NCI-H146 treated with DMSO at 0.1 percent for 48 hours (cell line): ENCODE measurements at regions not wholly inside any gene's neighbourhood (a gene's known extent, or its start where the extent isn't known, plus 50 kb on each side); places are given as distances from the start of the nearest gene placed in this dataset.

Source experiments
- DNase-seq: peaks from one replicate; lab custom pipeline; 2025; ENCODE audit not compliant: unreplicated experiment; lab: John Stamatoyannopoulos, UW

DNA sequence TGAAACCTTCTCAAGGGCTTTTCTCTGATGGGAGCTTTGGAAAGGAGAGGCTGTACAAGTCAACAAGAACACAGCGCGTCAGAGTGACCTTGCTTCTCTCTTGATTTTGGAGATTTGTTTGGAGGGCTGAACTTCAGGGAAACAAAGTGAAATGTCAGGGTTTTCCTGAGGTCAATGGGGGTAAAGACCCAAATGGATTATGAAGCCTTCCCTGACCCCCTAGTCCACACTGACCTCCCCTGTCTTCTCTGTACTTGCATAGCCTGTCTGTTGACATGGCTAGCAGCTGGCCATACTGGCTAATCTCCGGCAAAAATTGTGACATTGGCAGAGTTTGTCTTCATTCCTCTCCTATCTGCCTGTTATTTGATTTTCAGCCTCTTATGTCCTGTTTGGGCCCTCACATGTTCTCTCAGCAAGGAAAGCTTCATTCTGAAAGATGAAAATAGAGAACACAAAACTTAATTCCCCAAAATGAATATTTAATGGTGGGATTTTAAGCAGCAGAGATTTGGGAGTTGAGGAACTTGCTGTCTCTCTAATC lies 149.3 kb upstream of the HAAO start:
- DNase-seq, result no peak

DNA sequence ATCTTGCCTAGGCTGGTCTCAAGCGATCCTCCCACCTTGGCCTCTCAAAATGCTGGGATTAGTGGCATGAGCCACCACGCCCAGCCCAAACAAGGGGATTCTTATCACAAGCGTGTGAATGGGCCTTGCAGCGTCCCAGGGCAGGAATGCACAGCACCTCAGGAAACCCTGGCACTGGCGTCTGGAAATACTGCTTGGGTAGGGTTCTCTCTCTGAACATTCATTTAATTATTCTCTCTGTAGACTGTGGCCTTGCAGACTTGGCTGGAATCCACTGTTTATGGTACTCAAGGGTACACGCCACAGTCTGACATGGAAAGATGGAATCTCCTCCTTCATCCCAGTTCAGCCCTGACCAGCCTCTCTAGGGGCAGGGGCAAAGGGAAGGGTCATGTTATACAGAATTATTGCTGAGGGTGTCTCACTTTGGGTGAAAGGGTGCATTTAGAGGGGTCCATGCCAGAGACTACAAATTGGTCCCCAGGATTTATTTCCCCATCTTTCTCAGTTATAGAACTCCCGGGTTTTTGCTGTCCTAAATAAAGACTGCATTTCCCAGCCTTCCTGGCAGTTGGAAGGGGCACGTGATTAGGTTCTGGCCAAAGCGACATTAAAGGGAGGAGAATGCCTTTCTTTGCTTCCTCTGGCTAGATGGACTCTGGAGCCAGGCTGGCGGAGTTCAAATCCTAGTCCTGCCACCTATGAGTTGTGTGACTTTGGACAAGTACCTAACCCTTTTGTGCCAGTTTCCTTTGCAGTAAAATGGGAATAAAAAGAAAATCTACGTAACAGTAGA lies 147.2 kb upstream of the HAAO start:
- no peak for DNase-seq

DNA sequence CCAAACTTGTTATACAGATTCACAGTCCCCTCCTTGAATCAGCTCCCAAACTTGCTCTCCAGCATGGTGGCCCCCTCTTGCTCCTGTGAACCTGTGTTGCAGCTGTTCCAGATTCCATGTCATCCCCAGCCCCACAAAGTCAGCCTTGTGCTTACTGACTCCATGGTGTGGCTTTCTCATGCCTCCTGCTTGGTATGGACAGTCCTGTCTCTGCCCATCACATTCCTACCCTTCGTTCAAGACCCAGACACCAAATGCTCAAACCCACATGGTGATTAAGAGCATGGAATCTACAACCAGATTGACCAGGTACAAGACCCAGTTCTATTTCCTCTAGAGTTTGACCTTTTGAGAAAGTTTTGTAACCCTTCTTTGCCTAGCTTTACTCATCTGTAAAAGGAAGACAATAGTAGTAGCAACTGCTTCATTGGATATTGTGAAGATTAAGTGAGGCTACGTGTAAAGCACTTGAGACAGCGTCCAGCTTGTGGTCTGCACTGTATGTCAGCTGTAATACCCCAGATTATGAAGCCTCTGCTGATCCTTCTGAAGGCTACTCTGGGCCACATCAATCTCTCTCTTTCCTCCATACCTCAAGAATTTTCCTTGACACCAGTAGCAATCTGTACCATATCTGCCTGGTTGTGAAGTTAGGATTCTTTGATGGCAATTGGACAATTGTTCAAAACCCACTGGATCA lies 146.4 kb upstream of the HAAO start:
- DNase-seq, result no peak

DNA sequence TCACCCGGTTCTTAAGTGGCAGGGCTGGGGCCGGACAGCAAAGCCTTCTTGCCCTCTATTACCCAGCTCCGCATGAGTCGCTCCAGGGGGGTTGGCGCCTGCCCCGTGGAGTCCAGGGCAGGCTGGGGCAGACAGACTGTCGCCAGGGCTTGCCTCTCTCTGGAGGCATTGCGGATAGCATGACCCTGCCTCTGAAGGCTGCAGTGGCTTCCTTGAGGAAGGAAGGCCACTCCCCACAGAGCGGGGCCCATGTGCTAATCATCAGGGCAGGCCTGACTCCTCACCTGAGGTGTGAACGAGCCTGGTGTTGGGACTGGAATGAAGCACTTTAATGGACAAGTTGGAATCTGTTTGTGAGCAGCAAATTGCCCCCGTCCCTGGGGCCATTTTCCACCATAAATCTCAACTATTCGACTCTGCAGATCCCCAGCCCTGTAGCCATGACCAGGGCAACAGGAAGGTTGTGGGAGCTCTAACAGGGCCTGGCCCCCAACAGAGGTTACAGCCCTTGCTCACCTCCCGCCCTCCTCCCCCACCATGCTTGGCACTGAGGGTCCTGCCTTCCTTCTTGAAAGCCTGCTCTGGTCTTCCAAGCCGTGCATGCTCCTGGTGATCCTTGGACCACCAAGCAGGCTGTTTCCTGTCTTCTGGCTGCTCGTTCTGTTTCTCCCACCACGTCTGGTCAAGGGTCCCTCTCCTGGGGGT lies 144.9 kb upstream of the HAAO start:
- DNase-seq, result no peak

DNA sequence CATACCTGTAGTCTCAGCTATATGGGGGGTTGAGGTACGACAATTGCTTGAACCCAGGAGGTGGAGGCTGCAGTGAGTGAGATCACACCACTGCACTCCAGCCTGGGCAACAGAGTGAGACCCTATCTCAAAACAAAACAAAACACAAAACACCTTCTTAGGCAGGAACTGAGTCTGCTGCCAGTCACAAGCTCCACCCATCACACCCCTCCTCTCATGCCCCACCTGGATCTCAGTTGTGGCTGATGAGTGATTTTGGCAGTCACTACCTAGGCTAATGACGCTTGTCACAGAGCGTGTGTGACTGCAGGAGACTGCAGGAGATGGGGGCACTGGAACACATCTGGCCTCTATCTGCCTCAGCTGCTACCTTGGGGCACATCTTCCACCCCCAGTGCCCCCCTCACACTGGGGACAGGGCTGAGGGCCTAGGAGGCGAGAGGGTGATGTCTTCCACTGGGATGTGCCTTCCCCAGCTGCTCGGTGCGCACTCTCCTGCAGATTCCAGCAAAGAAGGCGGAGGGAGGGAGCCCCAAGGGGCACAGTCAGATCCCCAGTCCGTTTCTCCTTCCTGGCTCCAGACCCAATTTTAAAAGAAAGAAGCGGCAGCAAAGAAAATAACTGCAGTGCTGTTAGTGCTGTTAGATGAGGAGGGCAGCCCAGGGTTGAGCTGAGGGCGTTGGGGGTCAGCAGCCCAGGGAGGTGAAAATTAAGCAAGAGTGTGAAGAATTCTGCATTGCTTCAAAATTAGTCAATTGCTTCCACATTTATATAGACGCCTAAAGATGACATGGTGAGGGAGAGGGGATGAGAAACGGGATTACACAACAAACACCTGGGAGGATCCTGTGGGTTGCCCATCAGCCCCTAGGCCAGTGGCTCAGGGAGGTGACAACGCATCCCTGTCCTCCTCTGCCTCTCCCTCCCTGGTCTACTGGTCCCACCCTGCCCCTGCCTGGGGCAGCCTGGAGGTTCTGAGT lies 143.6 kb upstream of the HAAO start:
- no peak for DNase-seq

DNA sequence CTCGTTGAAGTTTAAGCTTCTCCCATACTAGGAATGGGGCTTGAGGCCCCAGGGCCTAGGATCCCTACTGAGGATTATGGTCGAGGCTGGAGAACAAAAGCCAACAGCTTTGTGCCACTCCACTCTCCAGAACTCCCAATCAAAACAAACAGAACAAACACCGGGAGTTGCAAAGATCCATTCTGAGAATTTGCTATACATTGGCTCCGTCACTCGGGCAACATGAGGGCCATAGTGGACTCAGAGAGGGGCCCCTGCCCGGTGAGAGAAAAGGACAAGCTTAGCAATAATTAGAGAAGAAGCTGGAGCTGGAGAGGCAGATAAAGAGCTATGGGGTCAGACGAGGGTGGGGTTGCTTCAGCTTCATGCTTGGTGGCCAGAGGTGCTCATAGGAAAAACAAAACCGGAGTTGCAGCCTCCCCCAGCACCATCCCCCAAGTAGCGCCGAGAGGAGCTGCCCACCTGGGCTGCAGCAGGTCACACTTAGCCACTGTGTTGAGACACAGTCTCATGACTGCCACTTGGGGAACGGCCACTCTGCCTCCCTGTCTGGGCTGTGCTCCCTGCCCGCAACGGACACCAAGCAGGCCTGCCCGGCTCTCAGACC lies 142.3 kb upstream of the HAAO start:
- no peak for DNase-seq

DNA sequence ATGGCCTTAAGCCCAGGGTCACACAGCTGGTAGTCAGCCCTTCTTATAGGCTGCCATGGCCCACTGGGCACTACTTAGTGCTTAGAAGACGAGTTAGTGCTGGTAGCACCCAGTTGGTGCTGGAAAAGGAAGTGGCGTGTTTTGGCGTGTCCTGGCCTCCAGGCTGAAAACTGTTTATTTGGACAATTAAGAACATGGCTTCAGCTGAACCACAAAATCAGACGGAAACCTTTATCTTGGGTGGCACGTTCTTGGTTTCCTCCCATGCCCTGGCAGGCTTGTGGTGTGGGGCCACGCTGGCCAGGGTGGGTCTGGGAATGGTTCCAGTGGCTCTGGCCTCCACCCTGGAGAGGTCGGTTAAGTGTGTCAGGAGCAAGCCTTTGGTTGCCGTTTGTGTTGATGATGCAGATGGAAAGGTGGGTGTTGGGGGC lies 141.5 kb upstream of the HAAO start:
- DNase-seq, result no peak

DNA sequence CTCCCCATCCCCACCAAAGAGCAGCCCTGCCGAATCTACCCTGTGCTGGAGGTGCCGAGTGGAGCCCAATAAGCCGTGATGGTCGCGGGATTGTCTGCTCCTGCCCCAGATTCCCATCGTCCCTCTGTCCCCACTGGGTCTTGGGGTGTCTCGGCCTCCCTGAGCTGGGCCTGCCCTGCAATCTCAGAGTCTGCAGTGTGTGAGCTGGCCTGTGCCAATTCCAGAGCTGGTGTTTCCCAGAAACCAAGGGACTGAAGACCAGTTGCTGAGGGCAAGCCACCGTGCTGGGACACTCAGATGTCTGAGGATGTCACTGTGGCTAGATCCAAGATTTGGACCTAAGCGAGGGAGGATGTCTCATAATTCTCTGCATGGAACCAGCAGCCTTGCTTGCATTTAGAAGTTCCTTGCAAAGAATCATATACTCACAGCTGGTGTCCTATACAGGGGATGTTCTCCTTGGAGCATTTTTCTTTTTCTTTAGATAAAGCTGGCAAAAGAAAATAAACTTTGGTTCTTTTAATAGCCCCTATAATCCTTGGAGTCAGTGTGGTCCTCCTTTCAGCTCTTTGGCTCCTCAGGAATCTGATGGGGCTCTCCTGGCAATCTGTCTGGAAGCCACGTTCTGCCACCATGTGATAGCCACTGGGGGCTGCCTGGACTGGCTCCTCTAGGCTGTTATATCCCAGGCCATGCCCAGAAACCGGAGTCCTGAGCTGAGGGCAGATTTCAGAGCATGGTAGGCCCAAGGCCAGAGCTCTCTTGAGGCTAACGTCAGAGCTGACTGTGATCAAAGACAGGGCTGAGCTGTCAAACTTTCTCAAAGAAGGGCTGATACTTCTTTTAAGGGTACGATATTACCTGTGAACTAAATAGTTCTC lies 140.1 kb upstream of the HAAO start:
- no peak for DNase-seq

DNA sequence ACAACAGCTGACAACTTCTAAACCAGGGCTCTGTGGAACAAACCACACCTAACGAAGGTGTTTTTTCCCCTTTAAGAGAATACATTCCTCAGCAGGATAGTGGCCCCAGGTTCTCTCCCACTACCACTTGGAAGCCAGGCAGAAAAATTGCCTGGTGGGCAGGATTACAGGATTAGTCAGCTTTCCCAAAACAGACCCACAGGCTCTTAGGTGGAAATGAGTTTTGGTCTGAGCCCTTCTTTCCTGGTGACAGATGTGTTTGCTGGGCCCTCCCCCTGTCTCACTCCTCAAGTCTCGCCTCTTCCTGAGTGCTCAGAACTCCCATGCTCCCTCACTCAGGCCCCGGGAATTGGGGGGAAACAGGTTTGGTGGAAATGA lies 139.4 kb upstream of the HAAO start:
- DNase-seq, result no peak

DNA sequence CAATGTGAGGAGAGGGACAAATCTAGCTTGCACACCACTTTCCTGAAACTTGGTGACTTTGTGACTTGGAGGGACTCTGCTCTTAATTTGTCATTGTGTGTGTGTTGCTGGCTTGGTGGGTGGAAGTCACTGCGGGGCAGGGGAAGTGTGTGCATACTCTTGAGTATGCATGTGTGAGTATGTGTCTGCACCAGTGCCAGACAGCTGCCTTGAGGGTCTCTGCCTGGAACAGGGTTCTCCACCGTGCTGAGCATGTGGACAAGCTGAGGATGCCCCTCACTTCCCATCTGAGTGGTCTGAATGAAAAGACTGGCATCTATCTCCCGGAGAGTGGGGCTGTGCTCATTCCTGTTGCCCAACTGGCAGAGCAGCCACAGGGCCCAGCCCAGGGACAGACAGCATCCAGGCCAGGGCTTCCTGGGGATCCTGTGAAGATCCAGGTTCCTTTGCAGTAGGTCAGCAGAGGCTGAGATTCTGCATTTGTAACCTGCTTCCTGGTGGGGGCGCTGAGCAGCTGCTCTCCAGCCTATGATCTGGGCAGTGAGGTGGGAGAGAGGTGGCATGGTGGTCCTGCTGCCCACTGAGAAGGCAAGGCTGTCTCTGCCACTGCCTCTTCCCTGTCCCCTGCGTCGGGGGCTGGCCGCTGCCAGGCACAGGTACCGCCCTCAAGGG lies 138.9 kb upstream of the HAAO start:
- no peak for DNase-seq

DNA sequence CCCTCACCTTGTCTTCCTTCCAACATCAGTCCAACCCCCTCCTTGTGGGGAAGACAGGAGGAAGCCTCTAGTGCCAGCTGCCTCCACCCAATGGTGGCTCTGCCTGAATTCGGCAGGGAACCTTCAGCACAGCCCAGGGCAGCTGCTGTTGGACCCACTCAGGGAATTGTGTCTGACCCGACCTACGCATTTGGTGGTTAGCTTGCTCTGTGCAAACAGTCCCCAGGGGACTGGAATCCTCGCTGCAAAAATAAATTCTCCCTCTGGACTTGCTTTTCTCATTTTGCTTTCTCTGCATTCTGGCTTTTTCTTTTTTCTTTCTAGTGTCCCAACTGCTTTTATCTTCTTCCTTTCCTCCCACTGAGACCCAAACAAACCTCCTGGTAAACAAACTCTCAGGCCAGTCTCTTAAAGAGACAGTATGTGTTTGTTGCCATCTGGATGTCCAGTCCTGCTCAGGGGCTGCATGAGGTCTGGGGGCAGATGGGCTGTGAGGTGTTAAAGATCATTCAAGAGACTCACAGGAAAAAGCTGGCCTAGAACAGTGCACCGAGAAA lies 137.7 kb upstream of the HAAO start:
- no peak for DNase-seq

DNA sequence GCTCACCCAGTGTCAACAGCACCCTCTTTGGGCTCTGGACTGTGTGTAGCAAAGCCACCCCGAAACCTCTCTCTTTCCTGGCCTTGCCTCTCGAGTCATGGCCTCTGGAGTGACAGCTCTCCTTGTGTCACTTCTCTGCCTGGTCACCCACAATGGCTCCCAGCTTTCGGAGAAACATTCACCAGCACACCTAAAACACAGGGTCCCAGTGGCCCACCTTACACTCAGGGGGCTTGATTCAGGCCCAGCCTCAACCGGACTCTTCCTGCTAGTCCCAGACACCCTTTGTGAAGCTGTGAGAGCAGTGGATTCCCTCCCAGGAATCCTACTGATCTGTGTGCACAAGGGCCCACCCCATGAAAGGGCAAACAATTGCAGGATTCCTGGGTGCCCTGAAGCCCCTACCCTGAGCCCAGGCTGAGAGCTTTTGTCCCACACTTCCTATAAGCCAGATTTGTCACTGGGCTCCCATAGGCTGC lies 137.2 kb upstream of the HAAO start:
- DNase-seq, result no peak

DNA sequence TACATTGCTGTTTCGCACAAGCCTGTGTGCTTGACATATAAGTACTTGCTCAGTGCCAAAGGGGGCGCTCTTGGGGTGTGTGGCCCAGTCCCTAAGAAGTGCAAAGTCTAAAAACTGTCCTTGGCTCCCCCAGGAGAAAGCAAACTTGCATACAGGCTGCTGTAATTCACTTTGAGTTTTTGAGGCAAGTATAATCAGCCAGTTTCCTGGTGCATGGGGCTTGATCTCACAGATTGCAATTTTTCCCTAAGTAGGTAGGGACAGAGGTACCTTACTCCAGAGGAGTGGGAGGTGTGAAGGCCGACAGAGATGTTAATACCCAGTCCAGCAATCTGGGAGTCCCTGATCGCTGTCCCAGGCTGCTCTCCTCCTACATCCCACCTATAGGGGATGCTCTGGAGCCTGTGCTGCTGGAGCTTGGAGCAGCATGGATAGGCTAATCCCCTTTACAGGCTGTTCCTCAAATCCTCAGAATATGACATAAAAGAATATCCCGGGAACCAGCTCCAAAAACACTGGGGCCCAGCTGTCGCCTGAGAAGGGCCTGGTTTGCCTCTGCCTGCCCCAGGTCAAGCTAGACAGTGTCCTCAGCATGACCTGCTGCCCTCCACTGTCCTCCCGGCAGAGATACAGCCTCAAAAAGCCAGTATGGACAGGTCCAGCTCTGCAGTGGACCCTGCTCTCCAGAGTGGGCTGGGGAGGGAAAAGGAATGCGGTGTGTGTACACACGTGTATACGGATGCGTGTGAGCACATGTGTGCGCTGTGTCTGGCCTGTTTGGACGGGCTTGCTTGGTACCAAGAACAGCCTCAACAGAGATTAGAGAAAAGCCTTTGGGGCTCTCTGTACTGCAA lies 136.5 kb upstream of the HAAO start:
- no peak for DNase-seq

DNA sequence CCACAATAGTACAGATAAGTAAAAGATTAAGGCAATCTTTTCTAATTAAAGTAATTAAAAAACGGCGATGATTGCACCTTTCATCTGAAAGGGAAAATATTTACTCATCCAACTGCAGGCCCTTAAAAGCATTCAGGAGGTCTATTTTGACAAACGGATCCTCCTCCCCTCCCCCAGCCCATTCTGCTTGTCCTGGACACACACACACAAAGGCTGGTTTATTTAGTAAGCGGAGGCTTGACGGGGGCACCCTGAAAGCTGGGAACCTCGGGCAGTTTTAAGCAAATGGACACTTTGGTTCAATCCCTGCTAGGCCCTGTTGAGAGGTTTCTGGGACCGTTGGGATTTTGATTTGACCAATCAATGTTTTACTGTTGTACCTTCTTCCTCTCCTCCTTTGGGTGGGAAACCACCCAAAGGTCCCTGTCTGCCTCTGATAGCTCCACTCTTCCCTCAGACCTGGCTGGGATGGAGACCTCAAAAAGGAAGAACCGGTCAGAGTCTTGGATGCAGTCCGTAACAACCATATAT lies 135.8 kb upstream of the HAAO start:
- peak; percentile 91 for DNase-seq

DNA sequence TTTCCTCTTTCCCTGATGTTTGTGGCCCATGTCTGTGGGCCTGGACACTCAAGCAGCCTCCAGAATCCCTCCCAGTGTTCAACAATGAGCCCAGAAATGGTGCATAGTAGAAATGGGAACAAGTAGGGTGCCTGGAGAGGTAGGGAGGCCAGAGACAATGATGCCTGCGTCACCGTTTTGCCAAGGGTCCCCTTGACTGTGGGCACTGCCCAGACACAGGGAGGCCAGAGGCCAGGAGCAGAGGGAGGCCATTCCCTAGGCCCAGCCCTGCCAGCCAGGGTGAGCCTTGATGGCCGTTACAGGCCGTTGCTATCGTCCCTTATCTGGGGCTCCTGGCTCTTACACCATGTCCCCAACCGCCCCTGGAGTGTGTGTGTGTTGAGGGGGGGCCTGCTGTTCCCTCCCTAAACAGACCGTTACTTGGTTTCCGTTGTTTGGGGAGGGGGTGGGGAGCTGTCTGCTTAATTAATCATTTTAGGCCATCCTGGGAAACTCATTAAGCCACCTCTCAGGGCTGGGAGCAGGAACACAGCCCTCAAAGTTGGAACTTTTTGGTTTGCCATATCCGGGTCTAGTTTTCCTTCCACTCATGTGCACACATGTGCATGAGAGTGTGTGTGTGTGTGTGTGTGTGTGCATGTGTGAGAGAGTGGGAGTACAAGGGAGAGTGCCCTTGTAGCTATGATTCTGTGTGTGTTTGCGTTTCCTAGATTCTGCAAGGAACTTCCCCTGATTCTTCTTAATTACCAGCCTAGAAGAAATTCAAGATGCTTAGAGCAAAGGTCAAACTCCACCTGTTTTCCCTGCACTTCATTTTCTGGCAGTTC lies 135.2 kb upstream of the HAAO start:
- no peak for DNase-seq
